Uterus (tissue), 3 donors: ENCODE measurements at regions not wholly inside any gene's neighbourhood (a gene's known extent, or its start where the extent isn't known, plus 50 kb on each side); places are given as distances from the start of the nearest gene placed in this dataset.

Source experiments
- DNase-seq, 2 donors: peaks; one replicate each; pipeline ENCODE4 v3.0.0-alpha.2; 2019 to 2020
- H3K27ac ChIP-seq, 2 donors: fragments of 200-600 bp; sonication (generic); 1 replicate in 1 of 2; 2 replicates in 1 of 2; pipeline ENCODE4 v1.5.1; 2016 to 2018
- H3K27me3 ChIP-seq, 2 donors: fragments of 200-600 bp; sonication (generic); one replicate each; pipeline ENCODE4 v1.5.1; 2018 to 2019; ENCODE audit warnings: control low read depth in 1 of 2
- H3K36me3 ChIP-seq, 2 donors: fragments of 200-600 bp; sonication (generic); one replicate each; pipeline ENCODE4 v1.5.1; 2019; ENCODE audit warnings: control low read depth in 1 of 2
- H3K4me1 ChIP-seq, 2 donors: fragments of 200-600 bp; sonication (generic); one replicate each; pipeline ENCODE4 v1.5.1; 2018 to 2019; ENCODE audit warnings: control low read depth in 1 of 2
- H3K4me3 ChIP-seq, 2 donors: fragments of 200-600 bp; sonication (generic); 1 replicate in 1 of 2; 2 replicates in 1 of 2; pipeline ENCODE4 v1.5.1; 2018 to 2019; ENCODE audit warnings: mild to moderate bottlenecking in 1 of 2
- H3K9me3 ChIP-seq, 2 donors: fragments of 200-600 bp; sonication (generic); one replicate each; pipeline ENCODE4 v1.5.1; 2019; ENCODE audit warnings: control low read depth in 1 of 2
- CTCF ChIP-seq, 4 experiments: fragments of 200-600 bp in 2 of 4; fragments of 450-650 bp in 2 of 4; sonication (generic) in 2 of 4; IDR thresholded peaks; one replicate each; pipeline ENCODE4 v1.5.1; 2016 to 2019; ENCODE audit warnings: antibody characterized with exemption in 4 of 4, mild to moderate bottlenecking in 2 of 4, moderate library complexity in 1 of 4
- POLR2A ChIP-seq, 2 donors: fragments of 450-650 bp; IDR thresholded peaks; one replicate each; pipeline ENCODE4 v1.6.1; 2016; ENCODE audit warnings: antibody characterized with exemption in 2 of 2, mild to moderate bottlenecking in 1 of 2, moderate library complexity in 1 of 2
- intact Hi-C: fragments of 100-400 bp; cut with DNase I; formaldehyde crosslinking; loops from one replicate; pipeline ENCODE4 v1.15.1; 2023; ENCODE audit warnings: low total_unique reads
- donor health status: DM: yes; HTN: yes; CAD: no.

GRCh38 chr13:22936228-22936627 lies 244.6 kb upstream of the SGCG start:
- no peaks in the 10 kb centered on the region for H3K27me3 ChIP-seq
- no peak overlapping the region for H3K4me3 ChIP-seq
- no peak for DNase-seq
- H3K9me3 ChIP-seq, result no peaks in the 10 kb centered on the region
- no peaks in the 10 kb centered on the region for H3K4me1 ChIP-seq
- TF ChIP-seq CTCF (IDR thresholded peaks at IDR 0.05) (no peak), POLR2A (IDR thresholded peaks at IDR 0.05) (no peak)
- no peaks in the 10 kb centered on the region for H3K36me3 ChIP-seq
- intact Hi-C loops, result loop anchor here (5.0 kb wide), 1 partner anchor 1421 kb away; no protein-coding TSS in a partner anchor
- no peak overlapping the region for H3K27ac ChIP-seq

GRCh38 chr13:22937241-22937640 lies 243.5 kb upstream of the SGCG start:
- no peak for TF ChIP-seq POLR2A (IDR thresholded peaks at IDR 0.05)
- TF ChIP-seq CTCF (IDR thresholded peaks at IDR 0.05), result no peak
- H3K36me3 ChIP-seq, result no peaks in the 10 kb centered on the region
- H3K4me1 ChIP-seq, result no peaks in the 10 kb centered on the region
- no peaks in the 10 kb centered on the region for H3K27me3 ChIP-seq
- DNase-seq, result no peak
- intact Hi-C loops, result loop anchor here (5.0 kb wide), 1 partner anchor 1420 kb away; no protein-coding TSS in a partner anchor
- H3K9me3 ChIP-seq, result no peaks in the 10 kb centered on the region
- H3K27ac ChIP-seq, result no peak overlapping the region
- no peak overlapping the region for H3K4me3 ChIP-seq

- Histone ChIP-seq H3K27me3 (no peaks in the 10 kb centered on the region), H3K36me3 (no peaks in the 10 kb centered on the region), H3K27ac (no peak overlapping the region), H3K4me1 (no peaks in the 10 kb centered on the region), H3K4me3 (no peak overlapping the region), H3K9me3 (no peaks in the 10 kb centered on the region)
- no peak for DNase-seq
- no peak for TF ChIP-seq POLR2A (IDR thresholded peaks at IDR 0.05)
- no peak for TF ChIP-seq CTCF (IDR thresholded peaks at IDR 0.05)
- intact Hi-C loops, result loop anchor here (5.0 kb wide), 1 partner anchor 1419 kb away; no protein-coding TSS in a partner anchor
Observed at GRCh38 chr13:22937953-22938352, 242.8 kb upstream of the SGCG start.

- H3K27ac ChIP-seq, result no peak overlapping the region
- DNase-seq, result no peak
- TF ChIP-seq CTCF (IDR thresholded peaks at IDR 0.05) (no peak), POLR2A (IDR thresholded peaks at IDR 0.05) (no peak)
- no peaks in the 10 kb centered on the region for H3K27me3 ChIP-seq
- no peaks in the 10 kb centered on the region for H3K36me3 ChIP-seq
- H3K4me1 ChIP-seq, result no peaks in the 10 kb centered on the region
- H3K9me3 ChIP-seq, result no peaks in the 10 kb centered on the region
- intact Hi-C loops, result loop anchor here (5.0 kb wide), 1 partner anchor 1419 kb away; no protein-coding TSS in a partner anchor
- H3K4me3 ChIP-seq, result no peak overlapping the region
Observed at GRCh38 chr13:22938576-22938975, 242.2 kb upstream of the SGCG start.

GRCh38 chr13:22939157-22939556 lies 241.6 kb upstream of the SGCG start:
- TF ChIP-seq POLR2A (IDR thresholded peaks at IDR 0.05), result no peak
- no peak for TF ChIP-seq CTCF (IDR thresholded peaks at IDR 0.05)
- Histone ChIP-seq H3K27ac (no peak overlapping the region), H3K36me3 (no peaks in the 10 kb centered on the region), H3K4me3 (no peak overlapping the region), H3K9me3 (no peaks in the 10 kb centered on the region), H3K27me3 (no peaks in the 10 kb centered on the region), H3K4me1 (no peaks in the 10 kb centered on the region)
- intact Hi-C loops, result loop anchor here (5.0 kb wide), 1 partner anchor 1418 kb away; no protein-coding TSS in a partner anchor
- no peak for DNase-seq
